Tibial artery (tissue), 4 donors: ENCODE measurements at regions not wholly inside any gene's neighbourhood (a gene's known extent, or its start where the extent isn't known, plus 50 kb on each side); places are given as distances from the start of the nearest gene placed in this dataset.

Experiments
- DNase-seq, 2 donors: peaks; one replicate each; pipeline ENCODE4 v3.0.0-alpha.2; 2019
- H3K27ac ChIP-seq, 2 donors: fragments of 200-600 bp; sonication (generic) in 1 of 2; 1 replicate in 1 of 2; 2 replicates in 1 of 2; pipeline ENCODE4 v1.5.1; 2018 to 2019; ENCODE audit warnings: mild to moderate bottlenecking in 1 of 2
- H3K27me3 ChIP-seq, 2 donors: fragments of 200-600 bp; sonication (generic) in 1 of 2; one replicate each; pipeline versions ENCODE4 v1.5.1 to v1.6.0; 2016 to 2019
- H3K36me3 ChIP-seq, 3 donors: fragments of 200-600 bp; sonication (generic) in 2 of 3; one replicate each; pipeline ENCODE4 v1.5.1; 2016 to 2019; ENCODE audit warnings: mild to moderate bottlenecking in 2 of 3
- H3K4me1 ChIP-seq, 4 donors: fragments of 200-600 bp; sonication (generic) in 2 of 4; 1 replicate in 3 of 4; 2 replicates in 1 of 4; pipeline ENCODE4 v1.5.1; 2016 to 2019
- H3K4me3 ChIP-seq, 2 donors: fragments of 200-600 bp; sonication (generic) in 1 of 2; 1 replicate in 1 of 2; 2 replicates in 1 of 2; pipeline ENCODE4 v1.5.1; 2018 to 2019; ENCODE audit warnings: mild to moderate bottlenecking in 2 of 2
- H3K9me3 ChIP-seq, 3 donors: fragments of 200-600 bp; sonication (generic) in 1 of 3; one replicate each; pipeline ENCODE4 v1.5.1; 2016 to 2019
- intact Hi-C: fragments of 100-400 bp; cut with DNase I; formaldehyde crosslinking; loops from one replicate; pipeline ENCODE4 v1.15.0; 2023; ENCODE audit warnings: low total_unique reads
- TF ChIP-seq, protein P1 (sequence below), 2 experiments: fragments of 200-600 bp in 1 of 2; fragments of 450-650 bp in 1 of 2; IDR thresholded peaks; one replicate each; pipeline ENCODE4 v1.5.1; 2017 to 2019; ENCODE audit warnings: antibody characterized with exemption in 2 of 2, mild to moderate bottlenecking in 1 of 2, moderate library complexity in 1 of 2

DNA sequence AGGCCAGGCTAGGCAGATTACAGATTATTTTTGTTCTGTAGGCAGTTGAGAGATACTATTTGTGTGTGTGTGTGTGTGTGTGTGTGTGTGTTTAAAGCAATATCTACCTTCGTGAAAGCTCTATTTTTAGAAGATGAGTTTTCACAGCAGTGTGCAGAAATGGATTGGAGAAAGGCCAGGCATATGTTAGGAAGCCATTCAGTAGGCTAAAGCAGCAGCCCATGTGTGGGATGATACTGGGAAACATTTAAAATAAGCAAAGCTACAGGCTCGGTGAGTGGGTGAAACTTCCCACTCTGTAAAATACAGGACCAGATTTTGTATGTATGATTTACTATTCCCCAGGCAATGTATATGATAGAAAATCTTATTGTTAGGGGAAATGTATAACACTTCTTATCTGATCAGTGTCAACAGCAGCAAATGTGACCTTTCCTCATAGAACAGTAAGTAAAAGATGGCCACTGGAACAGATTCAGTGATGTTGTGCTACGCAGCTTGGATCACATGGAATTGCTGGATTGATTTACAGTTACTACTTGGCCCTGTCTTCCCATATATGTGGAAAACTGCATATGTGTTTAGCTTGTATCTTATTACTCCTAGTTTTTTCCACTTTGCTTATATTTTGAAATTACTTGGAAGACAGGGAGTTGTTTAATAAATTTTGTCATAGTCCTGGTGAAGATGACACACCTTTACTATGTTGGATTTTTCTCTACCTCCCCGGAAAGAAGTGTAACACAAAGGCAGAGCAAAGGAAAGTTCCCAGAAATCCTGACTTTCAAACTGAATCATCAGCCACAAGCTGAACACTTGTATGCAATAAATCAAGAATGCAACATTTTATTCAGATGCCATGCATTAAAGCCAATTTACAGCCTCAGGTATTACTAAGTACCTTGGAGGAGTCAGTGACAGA lies 1077.7 kb upstream of the SEMA6A start:
- no peaks in the 10 kb centered on the region for H3K27me3 ChIP-seq
- DNase-seq = no peak
- intact Hi-C loops = no loop called here
- H3K4me3 ChIP-seq = no peak overlapping the region
- no peaks in the 10 kb centered on the region for H3K9me3 ChIP-seq
- no peak overlapping the region for H3K27ac ChIP-seq
- no peaks in the 10 kb centered on the region for H3K4me1 ChIP-seq
- H3K36me3 ChIP-seq = no peaks in the 10 kb centered on the region
- TF ChIP-seq, protein P1, sequence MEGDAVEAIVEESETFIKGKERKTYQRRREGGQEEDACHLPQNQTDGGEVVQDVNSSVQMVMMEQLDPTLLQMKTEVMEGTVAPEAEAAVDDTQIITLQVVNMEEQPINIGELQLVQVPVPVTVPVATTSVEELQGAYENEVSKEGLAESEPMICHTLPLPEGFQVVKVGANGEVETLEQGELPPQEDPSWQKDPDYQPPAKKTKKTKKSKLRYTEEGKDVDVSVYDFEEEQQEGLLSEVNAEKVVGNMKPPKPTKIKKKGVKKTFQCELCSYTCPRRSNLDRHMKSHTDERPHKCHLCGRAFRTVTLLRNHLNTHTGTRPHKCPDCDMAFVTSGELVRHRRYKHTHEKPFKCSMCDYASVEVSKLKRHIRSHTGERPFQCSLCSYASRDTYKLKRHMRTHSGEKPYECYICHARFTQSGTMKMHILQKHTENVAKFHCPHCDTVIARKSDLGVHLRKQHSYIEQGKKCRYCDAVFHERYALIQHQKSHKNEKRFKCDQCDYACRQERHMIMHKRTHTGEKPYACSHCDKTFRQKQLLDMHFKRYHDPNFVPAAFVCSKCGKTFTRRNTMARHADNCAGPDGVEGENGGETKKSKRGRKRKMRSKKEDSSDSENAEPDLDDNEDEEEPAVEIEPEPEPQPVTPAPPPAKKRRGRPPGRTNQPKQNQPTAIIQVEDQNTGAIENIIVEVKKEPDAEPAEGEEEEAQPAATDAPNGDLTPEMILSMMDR (IDR thresholded peaks at IDR 0.05) = no peak

DNA sequence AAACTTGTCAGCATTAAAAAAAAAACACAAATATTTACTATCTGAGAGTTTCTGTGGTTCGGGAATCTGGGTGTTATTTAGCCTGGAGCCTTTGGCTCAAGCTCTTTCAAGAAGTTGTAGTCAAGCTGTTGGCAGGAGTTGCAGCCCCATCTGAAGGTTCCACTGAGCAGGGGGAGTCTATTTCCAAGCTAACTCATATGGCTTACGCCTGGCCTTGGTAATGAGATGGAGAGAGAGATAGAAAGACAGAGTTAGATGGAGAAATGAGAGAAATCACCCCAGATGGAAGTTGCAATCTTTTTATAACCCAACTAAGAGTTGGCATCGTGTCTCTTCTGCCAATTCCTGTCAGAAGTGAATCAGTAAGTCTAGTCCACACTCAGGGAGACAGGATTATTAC lies 1075.2 kb upstream of the SEMA6A start:
- H3K4me3 ChIP-seq = no peak overlapping the region
- TF ChIP-seq, protein P1 (IDR thresholded peaks at IDR 0.05) = no peak
- no peak overlapping the region for H3K27ac ChIP-seq
- H3K36me3 ChIP-seq = no peaks in the 10 kb centered on the region
- H3K27me3 ChIP-seq = no peaks in the 10 kb centered on the region
- no peaks in the 10 kb centered on the region for H3K9me3 ChIP-seq
- DNase-seq = no peak
- intact Hi-C loops = no loop called here
- no peaks in the 10 kb centered on the region for H3K4me1 ChIP-seq

DNA sequence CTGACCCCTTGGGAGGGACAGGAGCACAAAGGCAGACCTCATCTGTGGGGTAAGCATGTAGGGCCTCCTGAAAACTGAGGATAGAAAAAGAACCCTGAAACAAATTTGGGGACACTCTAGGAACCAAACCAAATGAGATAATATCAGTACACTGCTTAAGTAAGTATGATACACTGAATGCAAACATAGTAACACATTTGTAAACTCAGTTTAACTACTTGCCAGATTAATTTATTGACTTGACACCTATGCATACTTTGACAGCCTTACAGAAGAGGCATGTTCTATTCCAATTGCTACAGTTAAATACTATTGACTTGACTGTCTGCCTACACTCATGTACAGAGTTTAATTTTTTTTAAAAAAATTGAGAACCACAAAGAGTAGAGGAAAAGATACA lies 1070.8 kb upstream of the SEMA6A start:
- no peak for DNase-seq
- Histone ChIP-seq H3K27ac (no peak overlapping the region), H3K4me3 (no peak overlapping the region), H3K4me1 (no peaks in the 10 kb centered on the region), H3K9me3 (no peaks in the 10 kb centered on the region), H3K36me3 (no peaks in the 10 kb centered on the region), H3K27me3 (no peaks in the 10 kb centered on the region)
- intact Hi-C loops = no loop called here
- TF ChIP-seq, protein P1 (IDR thresholded peaks at IDR 0.05) = no peak

DNA sequence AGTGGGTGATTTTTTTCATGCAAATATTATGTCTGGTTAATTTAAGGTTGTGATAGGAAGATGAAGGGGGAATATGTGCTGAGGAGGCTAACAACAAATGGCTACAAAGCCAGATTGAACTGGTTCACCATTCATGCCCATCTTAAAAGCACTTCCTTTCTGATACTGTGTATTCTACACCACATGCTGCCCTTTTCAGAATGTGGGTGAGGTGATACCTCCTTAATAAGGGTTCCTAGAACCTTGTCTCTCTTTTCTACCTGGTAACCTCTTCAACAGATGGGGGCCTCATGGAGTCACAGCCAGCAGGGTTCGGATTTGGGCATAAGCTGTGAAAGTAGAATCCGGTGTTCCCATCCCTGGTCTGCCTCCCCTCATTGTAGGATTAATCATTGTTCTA lies 1064.0 kb upstream of the SEMA6A start:
- DNase-seq = no peak
- Histone ChIP-seq H3K27me3 (no peaks in the 10 kb centered on the region), H3K4me3 (no peak overlapping the region), H3K27ac (no peak overlapping the region), H3K36me3 (no peaks in the 10 kb centered on the region), H3K4me1 (no peaks in the 10 kb centered on the region), H3K9me3 (no peaks in the 10 kb centered on the region)
- intact Hi-C loops = no loop called here
- TF ChIP-seq, protein P1 (IDR thresholded peaks at IDR 0.05) = no peak

DNA sequence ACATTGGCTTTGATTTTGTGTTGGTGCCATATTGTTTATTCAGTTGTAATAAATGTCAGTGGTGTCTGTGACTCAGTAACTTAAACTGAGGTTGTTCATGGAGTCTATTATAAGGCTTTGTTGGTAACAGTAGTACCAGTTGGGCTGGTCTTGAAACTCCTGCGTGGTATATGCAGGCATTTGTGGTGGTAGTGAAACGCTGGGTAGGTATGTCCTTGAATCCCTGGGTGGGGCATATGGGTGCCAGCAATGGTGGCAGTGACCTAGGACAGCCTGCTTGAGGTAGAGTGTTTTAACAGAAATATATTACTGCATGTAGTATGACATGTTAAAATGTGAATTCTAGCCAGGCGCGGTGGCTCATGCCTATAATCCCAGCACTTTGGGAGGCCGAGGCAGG lies 1058.5 kb upstream of the SEMA6A start:
- no peak for DNase-seq
- TF ChIP-seq, protein P1 (IDR thresholded peaks at IDR 0.05) = no peak

More for the DNA sequence above, 1058.5 kb upstream of the SEMA6A start:
- peaks cover 0 to 5% (median 4%) of the 10 kb centered on the region in 3 donors for H3K9me3 ChIP-seq
- intact Hi-C loops = no loop called here
- H3K4me1 ChIP-seq = no peaks in the 10 kb centered on the region
- no peaks in the 10 kb centered on the region for H3K36me3 ChIP-seq
- H3K27me3 ChIP-seq = no peaks in the 10 kb centered on the region
- no peak overlapping the region for H3K27ac ChIP-seq
- H3K4me3 ChIP-seq = no peak overlapping the region
